ENCODE measurements at regions not wholly inside any gene's neighbourhood (a gene's known extent, or its start where the extent isn't known, plus 50 kb on each side); places are given as distances from the start of the nearest gene placed in this dataset.

DNA sequence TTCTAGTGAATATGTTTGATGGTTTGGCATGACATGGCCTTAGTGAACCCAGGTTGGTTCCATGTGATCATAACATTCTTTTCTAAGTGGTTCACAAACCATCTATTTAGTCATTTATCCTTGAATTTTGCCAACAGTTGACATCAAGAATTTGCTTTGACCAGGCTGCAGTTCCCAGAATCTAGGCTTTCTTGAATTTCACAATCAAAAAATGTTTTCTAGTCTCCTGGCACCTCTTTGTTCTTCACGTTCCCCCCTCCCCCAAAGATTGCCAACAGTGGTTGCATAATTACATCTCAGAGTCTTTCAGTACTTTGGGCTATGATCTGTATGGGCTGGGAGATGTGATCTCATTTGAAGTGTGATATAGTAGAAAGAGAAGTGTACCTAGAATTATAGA lies 124.0 kb downstream of the GATA6 start:
- TF ChIP-seq POLR2A (IDR thresholded peaks at IDR 0.05) = no peak
- TF ChIP-seq, protein P1, sequence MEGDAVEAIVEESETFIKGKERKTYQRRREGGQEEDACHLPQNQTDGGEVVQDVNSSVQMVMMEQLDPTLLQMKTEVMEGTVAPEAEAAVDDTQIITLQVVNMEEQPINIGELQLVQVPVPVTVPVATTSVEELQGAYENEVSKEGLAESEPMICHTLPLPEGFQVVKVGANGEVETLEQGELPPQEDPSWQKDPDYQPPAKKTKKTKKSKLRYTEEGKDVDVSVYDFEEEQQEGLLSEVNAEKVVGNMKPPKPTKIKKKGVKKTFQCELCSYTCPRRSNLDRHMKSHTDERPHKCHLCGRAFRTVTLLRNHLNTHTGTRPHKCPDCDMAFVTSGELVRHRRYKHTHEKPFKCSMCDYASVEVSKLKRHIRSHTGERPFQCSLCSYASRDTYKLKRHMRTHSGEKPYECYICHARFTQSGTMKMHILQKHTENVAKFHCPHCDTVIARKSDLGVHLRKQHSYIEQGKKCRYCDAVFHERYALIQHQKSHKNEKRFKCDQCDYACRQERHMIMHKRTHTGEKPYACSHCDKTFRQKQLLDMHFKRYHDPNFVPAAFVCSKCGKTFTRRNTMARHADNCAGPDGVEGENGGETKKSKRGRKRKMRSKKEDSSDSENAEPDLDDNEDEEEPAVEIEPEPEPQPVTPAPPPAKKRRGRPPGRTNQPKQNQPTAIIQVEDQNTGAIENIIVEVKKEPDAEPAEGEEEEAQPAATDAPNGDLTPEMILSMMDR (IDR thresholded peaks at IDR 0.05) = no peak

Data from uterus (tissue), 2 donors.